Calu3 (cell line): ENCODE measurements at regions not wholly inside any gene's neighbourhood (a gene's known extent, or its start where the extent isn't known, plus 50 kb on each side); places are given as distances from the start of the nearest gene placed in this dataset.

Experiments
- BruUV-seq: library from RNA; stranded (reverse); fragments of 400-500 nt; replicated peaks from 2 replicates; lab custom pipeline; 2021; lab: Mats Ljungman, UMichigan
- CTCF ChIA-PET: fragments of 300-600 bp; sonication (Branson Sonifier 250); formaldehyde crosslinking; loops from one replicate; lab custom pipeline; 2022; ENCODE audit warnings: antibody characterized with exemption; lab: Charles Lee
- DNase-seq: peaks from one replicate; pipeline ENCODE4 v3.0.0; 2022
- H3K27ac Mint-ChIP-seq: one replicate; pipeline ENCODE4 v1.8.0; 2022; ENCODE audit warnings: mixed read lengths; ENCODE audit not compliant: unreplicated experiment
- H3K27me3 Mint-ChIP-seq: one replicate; pipeline ENCODE4 v1.8.0; 2022; ENCODE audit warnings: mixed read lengths; ENCODE audit not compliant: unreplicated experiment
- H3K36me3 Mint-ChIP-seq: one replicate; pipeline ENCODE4 v1.8.0; 2022; ENCODE audit warnings: mild to moderate bottlenecking, moderate library complexity, mixed read lengths; ENCODE audit not compliant: insufficient read depth, unreplicated experiment
- H3K4me1 Mint-ChIP-seq: one replicate; pipeline ENCODE4 v1.8.0; 2022; ENCODE audit warnings: mild to moderate bottlenecking, low read depth, mixed read lengths; ENCODE audit not compliant: unreplicated experiment
- H3K4me3 Mint-ChIP-seq: one replicate; pipeline ENCODE4 v1.8.0; 2022; ENCODE audit warnings: mild to moderate bottlenecking, low read depth, moderate library complexity, mixed read lengths; ENCODE audit not compliant: unreplicated experiment
- H3K9me3 Mint-ChIP-seq: one replicate; pipeline ENCODE4 v1.8.0; 2022; ENCODE audit warnings: low read depth, mixed read lengths; ENCODE audit not compliant: unreplicated experiment
- intact Hi-C: fragments of 100-400 bp; cut with micrococcal nuclease; formaldehyde crosslinking; loops from one replicate; pipeline ENCODE4 v1.10.0; 2022; ENCODE audit not compliant: unreplicated experiment
- TF ChIP-seq, protein P1 (sequence below): fragments of 200-600 bp; IDR thresholded peaks from one replicate; pipeline ENCODE4 v1.8.0; 2022; ENCODE audit warnings: antibody characterized with exemption; ENCODE audit not compliant: unreplicated experiment

- intact Hi-C loops, result no loop called here
- Mint-ChIP-seq H3K27ac (no peak overlapping the region), H3K4me3 (no peak overlapping the region), H3K36me3 (no peaks in the 10 kb centered on the region), H3K9me3 (no peaks in the 10 kb centered on the region), H3K4me1 (peaks cover 8% of the 10 kb centered on the region), H3K27me3 (no peaks in the 10 kb centered on the region)
- no peak for DNase-seq
- CTCF ChIA-PET, result interaction anchor here (1.1 kb wide), 1 partner anchor 9 kb away, joined by 3 read pairs; no protein-coding TSS in a partner anchor
- TF ChIP-seq, protein P1, sequence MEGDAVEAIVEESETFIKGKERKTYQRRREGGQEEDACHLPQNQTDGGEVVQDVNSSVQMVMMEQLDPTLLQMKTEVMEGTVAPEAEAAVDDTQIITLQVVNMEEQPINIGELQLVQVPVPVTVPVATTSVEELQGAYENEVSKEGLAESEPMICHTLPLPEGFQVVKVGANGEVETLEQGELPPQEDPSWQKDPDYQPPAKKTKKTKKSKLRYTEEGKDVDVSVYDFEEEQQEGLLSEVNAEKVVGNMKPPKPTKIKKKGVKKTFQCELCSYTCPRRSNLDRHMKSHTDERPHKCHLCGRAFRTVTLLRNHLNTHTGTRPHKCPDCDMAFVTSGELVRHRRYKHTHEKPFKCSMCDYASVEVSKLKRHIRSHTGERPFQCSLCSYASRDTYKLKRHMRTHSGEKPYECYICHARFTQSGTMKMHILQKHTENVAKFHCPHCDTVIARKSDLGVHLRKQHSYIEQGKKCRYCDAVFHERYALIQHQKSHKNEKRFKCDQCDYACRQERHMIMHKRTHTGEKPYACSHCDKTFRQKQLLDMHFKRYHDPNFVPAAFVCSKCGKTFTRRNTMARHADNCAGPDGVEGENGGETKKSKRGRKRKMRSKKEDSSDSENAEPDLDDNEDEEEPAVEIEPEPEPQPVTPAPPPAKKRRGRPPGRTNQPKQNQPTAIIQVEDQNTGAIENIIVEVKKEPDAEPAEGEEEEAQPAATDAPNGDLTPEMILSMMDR, result no peak
- no TSS peak for BruUV-seq
Measured at GRCh38 chr7:41164440-41164839, 538.5 kb downstream of the INHBA start.

DNA sequence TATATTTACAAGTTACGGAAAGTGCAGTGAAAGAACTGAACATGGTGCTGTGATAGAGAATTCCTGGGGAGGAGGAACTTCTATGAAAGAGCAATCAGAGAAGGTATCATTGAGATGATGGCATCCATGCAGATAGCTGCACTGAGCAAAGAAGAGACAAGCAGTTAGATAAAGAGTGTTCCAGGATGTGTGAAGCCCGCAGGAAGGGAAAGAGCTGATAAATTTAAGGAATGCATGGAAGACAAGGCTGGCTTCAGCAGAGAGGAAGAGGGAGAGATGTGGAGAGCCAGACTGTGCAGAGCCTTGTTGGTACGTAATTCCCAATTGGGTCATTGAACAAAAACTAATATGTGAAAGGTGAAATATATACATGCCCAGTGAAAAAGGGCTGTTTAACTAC lies 538.9 kb downstream of the INHBA start:
- H3K4me1 Mint-ChIP-seq, result peaks cover 3% of the 10 kb centered on the region
- no peaks in the 10 kb centered on the region for H3K36me3 Mint-ChIP-seq
- no peak overlapping the region for H3K27ac Mint-ChIP-seq
- no peaks in the 10 kb centered on the region for H3K9me3 Mint-ChIP-seq
- H3K27me3 Mint-ChIP-seq, result no peaks in the 10 kb centered on the region
- TF ChIP-seq, protein P1, result no peak
- no peak for DNase-seq
- no peak overlapping the region for H3K4me3 Mint-ChIP-seq
- CTCF ChIA-PET, result no interaction called here
- BruUV-seq, result no TSS peak
- intact Hi-C loops, result no loop called here

DNA sequence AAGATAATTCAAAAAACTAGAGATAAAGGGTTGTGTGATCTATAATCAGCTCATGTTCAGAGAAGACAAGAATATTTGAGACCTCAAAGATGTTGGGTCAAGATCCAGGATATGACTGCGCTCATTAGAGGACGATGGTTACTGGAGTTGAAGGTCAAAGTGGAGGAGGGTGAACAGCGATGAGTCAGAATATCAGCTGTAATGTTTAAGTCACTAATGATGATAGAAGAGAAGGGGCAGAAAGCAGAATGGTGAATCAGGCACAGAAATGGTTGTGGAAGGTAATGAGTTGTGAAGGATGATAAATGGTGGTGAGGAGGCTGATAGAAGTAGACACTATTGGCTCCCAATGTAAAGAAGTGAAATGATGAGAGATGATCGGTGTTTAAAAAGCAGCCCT lies 540.3 kb downstream of the INHBA start:
- Mint-ChIP-seq H3K27ac (no peak overlapping the region), H3K27me3 (no peaks in the 10 kb centered on the region), H3K4me1 (no peaks in the 10 kb centered on the region), H3K9me3 (peaks cover 3% of the 10 kb centered on the region), H3K36me3 (no peaks in the 10 kb centered on the region), H3K4me3 (no peak overlapping the region)
- no TSS peak for BruUV-seq
- DNase-seq, result no peak
- CTCF ChIA-PET, result no interaction called here
- intact Hi-C loops, result no loop called here
- TF ChIP-seq, protein P1, result no peak

DNA sequence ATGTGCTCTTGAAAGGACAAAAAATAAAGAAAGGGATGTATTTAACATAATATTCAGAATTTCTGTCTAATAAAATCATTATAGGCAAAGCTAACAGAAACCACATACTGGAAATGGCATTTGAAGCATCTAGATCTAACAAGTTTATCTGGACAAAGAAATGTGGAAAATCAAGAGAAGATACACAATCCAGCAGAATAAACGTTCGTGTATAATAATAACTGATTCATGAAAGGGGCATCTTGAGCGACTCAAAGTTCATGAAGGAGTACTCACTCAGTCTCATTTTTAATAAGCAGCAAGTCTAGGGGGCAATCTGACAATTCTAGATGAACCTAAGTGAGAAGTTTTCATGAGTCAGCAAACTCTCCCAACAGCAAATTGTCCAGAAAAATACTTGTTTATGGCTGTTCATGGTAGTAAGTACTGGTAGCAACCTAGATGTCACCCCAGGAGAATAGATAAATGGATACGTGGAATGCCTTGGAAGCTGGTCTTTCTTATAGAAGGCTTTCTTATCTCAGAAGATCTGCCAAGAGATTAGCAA lies 541.8 kb downstream of the INHBA start:
- no peaks in the 10 kb centered on the region for H3K27me3 Mint-ChIP-seq
- intact Hi-C loops, result no loop called here
- CTCF ChIA-PET, result no interaction called here
- no peaks in the 10 kb centered on the region for H3K36me3 Mint-ChIP-seq
- no peak overlapping the region for H3K27ac Mint-ChIP-seq
- BruUV-seq, result no TSS peak
- peaks cover 3% of the 10 kb centered on the region for H3K9me3 Mint-ChIP-seq
- H3K4me3 Mint-ChIP-seq, result no peak overlapping the region
- TF ChIP-seq, protein P1, result no peak
- no peaks in the 10 kb centered on the region for H3K4me1 Mint-ChIP-seq
- DNase-seq, result no peak
